LNCAP (cell line): ENCODE measurements at regions not wholly inside any gene's neighbourhood (a gene's known extent, or its start where the extent isn't known, plus 50 kb on each side); places are given as distances from the start of the nearest gene placed in this dataset.

Source experiments
- TF ChIP-seq, protein P1 (sequence below): fragments of 450-650 bp; IDR thresholded peaks from 2 replicates; pipeline ENCODE4 v1.5.1; 2017; ENCODE audit warnings: mild to moderate bottlenecking

DNA sequence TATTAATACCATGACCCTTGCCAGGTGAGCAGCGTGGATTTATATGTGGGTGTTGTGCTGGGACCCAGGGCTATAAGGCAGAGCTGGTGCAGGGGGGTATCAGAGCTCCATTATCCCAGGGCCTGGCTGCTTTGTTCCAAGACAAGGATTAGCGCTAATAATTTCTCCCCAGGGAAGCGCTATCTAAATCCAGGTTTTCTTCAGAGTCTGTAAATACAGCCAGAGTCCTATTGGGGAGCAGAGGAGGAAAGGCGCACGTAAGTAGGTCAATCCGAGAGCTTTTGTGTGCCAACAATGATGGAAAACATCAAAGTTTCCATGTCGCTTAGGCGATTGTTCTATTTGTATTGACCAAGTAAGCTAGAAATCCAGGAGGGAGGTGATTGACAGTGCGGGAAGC is 1009.7 kb downstream of the VRK1 start:
- TF ChIP-seq, protein P1, sequence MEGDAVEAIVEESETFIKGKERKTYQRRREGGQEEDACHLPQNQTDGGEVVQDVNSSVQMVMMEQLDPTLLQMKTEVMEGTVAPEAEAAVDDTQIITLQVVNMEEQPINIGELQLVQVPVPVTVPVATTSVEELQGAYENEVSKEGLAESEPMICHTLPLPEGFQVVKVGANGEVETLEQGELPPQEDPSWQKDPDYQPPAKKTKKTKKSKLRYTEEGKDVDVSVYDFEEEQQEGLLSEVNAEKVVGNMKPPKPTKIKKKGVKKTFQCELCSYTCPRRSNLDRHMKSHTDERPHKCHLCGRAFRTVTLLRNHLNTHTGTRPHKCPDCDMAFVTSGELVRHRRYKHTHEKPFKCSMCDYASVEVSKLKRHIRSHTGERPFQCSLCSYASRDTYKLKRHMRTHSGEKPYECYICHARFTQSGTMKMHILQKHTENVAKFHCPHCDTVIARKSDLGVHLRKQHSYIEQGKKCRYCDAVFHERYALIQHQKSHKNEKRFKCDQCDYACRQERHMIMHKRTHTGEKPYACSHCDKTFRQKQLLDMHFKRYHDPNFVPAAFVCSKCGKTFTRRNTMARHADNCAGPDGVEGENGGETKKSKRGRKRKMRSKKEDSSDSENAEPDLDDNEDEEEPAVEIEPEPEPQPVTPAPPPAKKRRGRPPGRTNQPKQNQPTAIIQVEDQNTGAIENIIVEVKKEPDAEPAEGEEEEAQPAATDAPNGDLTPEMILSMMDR: no peak

DNA sequence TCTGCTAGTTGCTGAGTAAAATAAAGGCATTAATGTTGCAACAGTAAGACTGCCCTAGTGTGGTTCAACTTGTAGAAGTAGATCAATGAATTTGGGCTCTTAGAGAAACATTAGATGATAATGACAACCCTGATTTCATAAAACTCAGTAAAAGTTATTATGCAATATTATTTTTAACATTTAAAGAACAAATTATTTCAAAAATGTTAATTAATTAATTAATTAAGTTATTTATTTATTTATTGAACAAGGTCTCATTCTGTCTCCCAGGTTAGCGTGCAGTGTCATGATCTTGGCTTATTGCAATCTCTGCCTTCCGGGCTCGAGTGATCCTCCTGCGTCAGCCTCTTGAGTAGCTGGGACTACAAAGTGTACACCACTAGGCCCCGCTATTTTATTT is 1016.4 kb downstream of the VRK1 start:
- TF ChIP-seq, protein P1: no peak

DNA sequence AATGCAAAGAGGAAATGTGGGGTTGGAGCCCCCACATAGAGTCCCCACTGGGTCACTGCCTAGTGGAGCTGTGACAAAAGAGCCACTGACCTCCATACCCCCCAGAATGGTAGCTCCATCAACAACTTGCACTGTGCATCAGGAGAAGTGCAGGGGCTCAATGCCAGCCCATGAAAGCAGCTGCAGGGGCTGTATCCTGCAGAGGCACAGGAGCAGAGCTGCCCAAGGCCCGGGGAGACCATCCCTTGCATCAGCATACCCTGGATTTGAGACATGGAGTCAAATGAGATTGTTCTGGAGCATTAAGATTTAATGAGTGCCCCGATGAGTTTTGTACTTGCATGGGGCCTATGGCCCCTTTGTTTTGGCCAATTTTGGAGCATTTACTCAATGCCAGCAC is 1023.6 kb downstream of the VRK1 start:
- TF ChIP-seq, protein P1: no peak

DNA sequence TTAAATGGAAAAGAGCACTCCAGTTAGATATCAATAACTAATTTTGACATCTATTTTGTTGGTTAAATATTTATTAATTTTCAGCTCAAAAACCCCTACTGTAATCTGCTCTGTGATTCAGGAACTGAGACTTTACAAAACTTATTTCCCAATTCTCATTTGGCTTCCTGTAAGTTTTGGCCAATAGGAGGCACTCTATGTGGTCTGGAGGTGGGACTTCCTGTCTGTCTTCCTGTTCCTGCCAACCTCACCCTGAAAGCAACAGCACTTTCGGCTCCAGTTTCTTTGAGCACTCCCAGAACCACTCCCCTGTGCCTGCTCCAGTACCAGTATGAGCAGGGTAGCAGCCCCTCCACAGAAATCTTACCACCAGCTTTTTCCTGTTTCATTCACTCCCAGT is 1027.0 kb downstream of the VRK1 start:
- TF ChIP-seq, protein P1: no peak

DNA sequence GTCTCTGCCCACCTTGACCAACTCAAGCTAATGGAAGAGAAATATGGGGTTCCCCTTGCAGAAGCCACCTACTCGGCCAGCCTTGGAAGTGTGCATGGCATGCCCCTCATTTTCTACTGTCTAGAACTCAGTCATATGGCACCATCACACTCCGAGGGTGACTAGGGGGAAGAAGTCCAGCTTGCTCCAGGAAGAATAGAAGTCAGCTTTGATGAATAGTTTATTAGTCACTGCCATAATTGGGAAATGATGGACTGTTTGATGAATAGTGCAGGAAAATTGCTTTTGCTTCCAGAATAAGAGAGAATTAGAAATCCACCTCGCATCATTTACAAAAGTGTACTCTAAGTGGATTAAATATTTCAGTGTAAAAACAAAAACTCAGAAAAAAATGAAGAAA is 1030.6 kb downstream of the VRK1 start:
- TF ChIP-seq, protein P1: no peak

DNA sequence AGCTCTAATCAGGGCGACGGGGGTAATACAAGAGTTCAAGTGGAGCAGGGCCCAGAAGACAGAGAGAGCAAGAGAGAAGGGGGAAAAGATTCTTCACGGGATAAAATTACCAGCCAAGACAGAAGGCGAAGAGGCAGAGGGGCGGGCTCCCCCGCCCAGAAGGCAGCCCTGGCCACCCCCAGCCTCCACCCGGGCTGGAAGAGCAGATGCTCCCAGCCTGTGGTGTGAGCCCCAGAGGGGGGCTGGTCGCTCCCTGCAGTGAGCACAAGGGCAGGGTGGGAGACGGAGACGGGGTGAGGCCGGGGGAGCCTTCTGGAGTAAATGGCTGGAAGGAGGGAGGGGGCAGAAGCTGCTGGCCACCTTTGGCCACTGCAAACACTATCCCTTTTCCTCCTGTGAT is 1035.6 kb downstream of the VRK1 start:
- TF ChIP-seq, protein P1: no peak

DNA sequence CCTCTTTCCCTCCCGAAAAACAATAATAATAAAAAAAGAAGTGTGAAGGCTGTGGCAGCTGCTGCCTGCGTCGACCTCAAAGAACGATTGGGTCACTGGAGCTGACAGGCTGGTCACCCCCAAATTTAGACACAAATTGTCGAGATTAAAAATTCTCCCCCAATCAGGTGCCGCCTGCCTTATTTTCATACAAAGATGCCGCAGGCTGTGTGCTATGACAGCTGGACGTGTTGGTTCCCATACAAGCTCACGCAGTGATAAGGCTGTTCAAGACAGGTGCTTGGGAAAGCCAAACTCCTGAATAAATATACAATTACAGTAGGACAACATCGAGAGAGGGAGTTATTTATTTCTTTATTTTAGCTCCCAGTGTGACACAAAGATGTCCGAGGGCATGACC is 1041.8 kb downstream of the VRK1 start:
- TF ChIP-seq, protein P1: no peak

DNA sequence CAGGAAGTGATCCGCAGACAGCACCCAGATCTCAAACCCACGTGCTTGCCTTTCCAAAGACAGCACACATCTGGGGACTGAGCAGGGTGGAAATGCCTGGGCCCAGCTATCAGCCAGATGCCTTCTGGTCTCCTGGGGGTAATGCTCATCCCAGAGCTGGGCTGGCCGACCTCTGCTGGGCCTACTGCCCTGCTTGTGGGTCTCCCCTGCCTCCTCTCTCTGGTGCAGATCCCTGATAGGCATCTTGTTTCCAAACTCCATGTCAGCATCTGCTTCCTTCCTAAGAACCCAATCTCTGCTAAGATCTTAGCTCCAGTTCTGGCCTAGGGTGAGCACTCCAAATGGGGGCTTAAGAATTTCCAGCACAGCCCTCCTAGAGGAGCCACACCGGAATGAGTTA is 1043.0 kb downstream of the VRK1 start:
- TF ChIP-seq, protein P1: no peak
